Right atrium auricular region (tissue), 2 donors: ENCODE measurements at regions not wholly inside any gene's neighbourhood (a gene's known extent, or its start where the extent isn't known, plus 50 kb on each side); places are given as distances from the start of the nearest gene placed in this dataset.

Experiments used
- DNase-seq: peaks from one replicate; pipeline ENCODE4 v3.0.0-alpha.2; 2019; ENCODE audit warnings: low spot score
- H3K27ac ChIP-seq, 2 donors: fragments of 200-600 bp; sonication (generic); 1 replicate in 1 of 2; 2 replicates in 1 of 2; pipeline ENCODE4 v1.5.1; 2016 to 2019
- H3K27me3 ChIP-seq, 2 donors: fragments of 200-600 bp; sonication (generic); one replicate each; pipeline versions ENCODE4 v1.5.1 to v1.6.0; 2017 to 2019
- H3K36me3 ChIP-seq: fragments of 200-600 bp; sonication (generic); one replicate; pipeline ENCODE4 v1.5.1; 2016
- H3K4me1 ChIP-seq, 2 donors: fragments of 200-600 bp; sonication (generic); one replicate each; pipeline versions ENCODE4 v1.5.1 to v1.6.0; 2017 to 2019
- H3K4me3 ChIP-seq, 2 donors: fragments of 200-600 bp; sonication (generic); 1 replicate in 1 of 2; 2 replicates in 1 of 2; pipeline ENCODE4 v1.5.1; 2017 to 2019; ENCODE audit warnings: mild to moderate bottlenecking in 1 of 2, moderate library complexity in 1 of 2
- H3K9me3 ChIP-seq, 2 donors: fragments of 200-600 bp; sonication (generic); one replicate each; pipeline ENCODE4 v1.5.1; 2019
- CTCF ChIP-seq, 2 donors: fragments of 200-600 bp; sonication (generic); IDR thresholded peaks; one replicate each; pipeline ENCODE4 v1.5.1; 2019; ENCODE audit warnings: antibody characterized with exemption in 2 of 2

- TF ChIP-seq CTCF (IDR thresholded peaks at IDR 0.05): no peak
- Histone ChIP-seq H3K27ac (no peak overlapping the region), H3K4me3 (no peak overlapping the region), H3K4me1 (no peaks in the 10 kb centered on the region), H3K36me3 (no peaks in the 10 kb centered on the region), H3K9me3 (peaks cover 0 to 10% of the 10 kb centered on the region in 2 donors), H3K27me3 (no peaks in the 10 kb centered on the region)
- DNase-seq: no peak
Observed at GRCh38 chr16:26838931-26839330, 227.8 kb upstream of the C16orf82 start.

GRCh38 chr16:26840691-26841090 lies 226.0 kb upstream of the C16orf82 start:
- Histone ChIP-seq H3K4me1 (no peaks in the 10 kb centered on the region), H3K4me3 (no peak overlapping the region), H3K27me3 (no peaks in the 10 kb centered on the region), H3K36me3 (no peaks in the 10 kb centered on the region), H3K9me3 (no peaks in the 10 kb centered on the region), H3K27ac (no peak overlapping the region)
- no peak for TF ChIP-seq CTCF (IDR thresholded peaks at IDR 0.05)
- DNase-seq: peak; percentile 28

- Histone ChIP-seq H3K36me3 (no peaks in the 10 kb centered on the region), H3K9me3 (no peaks in the 10 kb centered on the region), H3K27ac (no peak overlapping the region), H3K4me1 (no peaks in the 10 kb centered on the region), H3K27me3 (no peaks in the 10 kb centered on the region), H3K4me3 (no peak overlapping the region)
- no peak for DNase-seq
- no peak for TF ChIP-seq CTCF (IDR thresholded peaks at IDR 0.05)
Observed at GRCh38 chr16:26856271-26856670, 210.5 kb upstream of the C16orf82 start.

GRCh38 chr16:26856791-26857190 lies 209.9 kb upstream of the C16orf82 start:
- no peak for DNase-seq
- Histone ChIP-seq H3K9me3 (no peaks in the 10 kb centered on the region), H3K27me3 (no peaks in the 10 kb centered on the region), H3K4me1 (no peaks in the 10 kb centered on the region), H3K4me3 (no peak overlapping the region), H3K27ac (no peak overlapping the region), H3K36me3 (no peaks in the 10 kb centered on the region)
- no peak for TF ChIP-seq CTCF (IDR thresholded peaks at IDR 0.05)

GRCh38 chr16:26857371-26857770 lies 209.4 kb upstream of the C16orf82 start:
- Histone ChIP-seq H3K4me1 (no peaks in the 10 kb centered on the region), H3K4me3 (no peak overlapping the region), H3K36me3 (no peaks in the 10 kb centered on the region), H3K9me3 (no peaks in the 10 kb centered on the region), H3K27ac (no peak overlapping the region), H3K27me3 (no peaks in the 10 kb centered on the region)
- DNase-seq: no peak
- no peak for TF ChIP-seq CTCF (IDR thresholded peaks at IDR 0.05)

- no peak overlapping the region for H3K4me3 ChIP-seq
- no peaks in the 10 kb centered on the region for H3K9me3 ChIP-seq
- H3K36me3 ChIP-seq: no peaks in the 10 kb centered on the region
- TF ChIP-seq CTCF (IDR thresholded peaks at IDR 0.05): no peak
- no peak overlapping the region for H3K27ac ChIP-seq
- H3K4me1 ChIP-seq: no peaks in the 10 kb centered on the region
- no peaks in the 10 kb centered on the region for H3K27me3 ChIP-seq
- no peak for DNase-seq
Observed at GRCh38 chr16:26860506-26860905, 206.2 kb upstream of the C16orf82 start.
